ENCODE measurements at regions not wholly inside any gene's neighbourhood (a gene's known extent, or its start where the extent isn't known, plus 50 kb on each side); places are given as distances from the start of the nearest gene placed in this dataset.

- no peak for DNase-seq
These were observed 81.8 kb upstream of the COL6A5 start for GRCh38 chr3:130263708-130264107.

GRCh38 chr3:130266817-130267216 is 78.7 kb upstream of the COL6A5 start:
- DNase-seq = no peak

GRCh38 chr3:130276203-130276803 is 69.2 kb upstream of the COL6A5 start:
- DNase-seq = no peak

GRCh38 chr3:130288670-130289069 is 56.8 kb upstream of the COL6A5 start:
- DNase-seq = no peak

GRCh38 chr3:130291148-130291547 is 54.3 kb upstream of the COL6A5 start:
- no peak for DNase-seq

- DNase-seq = no peak
These were observed 52.2 kb upstream of the COL6A5 start for GRCh38 chr3:130293247-130293646.
